ENCODE measurements at regions not wholly inside any gene's neighbourhood (a gene's known extent, or its start where the extent isn't known, plus 50 kb on each side); places are given as distances from the start of the nearest gene placed in this dataset.

- intact Hi-C loops (cut with micrococcal nuclease): no loop called here
- ATAC-seq: no peak
- no peak overlapping the region for H3K27ac Mint-ChIP-seq
- H3K4me1 Mint-ChIP-seq: no peaks in the 10 kb centered on the region
- H3K9me3 ChIP-seq (ENCODE audit: control insufficient read depth in 2 of 3, low read length in 3 of 3): no peaks in the 10 kb centered on the region
- no peaks in the 10 kb centered on the region for H3K27me3 ChIP-seq (ENCODE audit: control insufficient read depth in 2 of 2, insufficient read depth in 2 of 2, low read length in 2 of 2)
- H3K4me3 ChIP-seq (ENCODE audit: low read length): no peak overlapping the region
- no peaks in the 10 kb centered on the region for H3K36me3 ChIP-seq (ENCODE audit: control insufficient read depth in 2 of 3, insufficient read depth in 3 of 3, low read length in 3 of 3)
- H3K36me3 Mint-ChIP-seq: no peaks in the 10 kb centered on the region
- H3K9me3 Mint-ChIP-seq: peaks cover 0 to 8% (median 3%) of the 10 kb centered on the region in 11 donors
- no peak overlapping the region for H3K27ac ChIP-seq (ENCODE audit: low read depth, low read length)
- no peak for DNase-seq
- ChIA-PET POLR2A (no interaction called here), CTCF (no interaction called here)
- no peaks in the 10 kb centered on the region for H3K4me1 ChIP-seq (ENCODE audit: control insufficient read depth in 2 of 2, insufficient read depth in 2 of 2, low read length in 2 of 2)
- no peaks in the 10 kb centered on the region for H3K27me3 Mint-ChIP-seq
- no peak overlapping the region for H3K4me3 Mint-ChIP-seq
These were observed 181.3 kb upstream of the EPHA4 start for GRCh38 chr2:221753401-221753800.

DNA sequence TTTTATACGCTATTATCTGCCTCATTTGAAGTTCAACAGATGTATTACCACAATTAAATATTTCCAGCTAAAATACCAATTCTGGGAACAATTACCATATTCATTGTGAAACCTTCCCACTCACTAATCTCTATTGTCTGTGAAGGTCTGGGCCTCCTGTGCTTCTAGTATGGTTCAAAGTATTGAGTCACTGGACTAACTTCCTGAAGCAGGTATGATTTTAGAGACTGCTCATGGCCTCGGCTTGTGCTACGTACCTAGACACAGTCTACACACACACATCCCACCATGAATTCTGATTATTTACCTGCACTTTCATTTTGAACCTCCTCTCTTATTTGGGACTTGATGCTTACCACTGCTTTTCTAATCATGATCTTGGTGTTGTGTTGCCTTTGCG, 180.7 kb upstream of the EPHA4 start:
- DNase-seq (no peak), ATAC-seq (no peak)
- no peak overlapping the region for H3K4me3 Mint-ChIP-seq
- Histone ChIP-seq H3K4me3 (ENCODE audit: low read length) (no peak overlapping the region), H3K27me3 (ENCODE audit: control insufficient read depth in 2 of 2, insufficient read depth in 2 of 2, low read length in 2 of 2) (no peaks in the 10 kb centered on the region), H3K36me3 (ENCODE audit: control insufficient read depth in 2 of 3, insufficient read depth in 3 of 3, low read length in 3 of 3) (no peaks in the 10 kb centered on the region), H3K9me3 (ENCODE audit: control insufficient read depth in 2 of 3, low read length in 3 of 3) (no peaks in the 10 kb centered on the region), H3K4me1 (ENCODE audit: control insufficient read depth in 2 of 2, insufficient read depth in 2 of 2, low read length in 2 of 2) (no peaks in the 10 kb centered on the region), H3K27ac (ENCODE audit: low read depth, low read length) (no peak overlapping the region)
- intact Hi-C loops (cut with micrococcal nuclease): no loop called here
- no peaks in the 10 kb centered on the region for H3K4me1 Mint-ChIP-seq
- ChIA-PET POLR2A (no interaction called here), CTCF (no interaction called here)
- H3K27me3 Mint-ChIP-seq: no peaks in the 10 kb centered on the region
- no peaks in the 10 kb centered on the region for H3K36me3 Mint-ChIP-seq
- no peak overlapping the region for H3K27ac Mint-ChIP-seq
- peaks cover 0 to 6% (median 3%) of the 10 kb centered on the region in 11 donors for H3K9me3 Mint-ChIP-seq

GRCh38 chr2:221750316-221750715, 178.2 kb upstream of the EPHA4 start:
- ChIA-PET POLR2A (no interaction called here), CTCF (no interaction called here)
- H3K36me3 ChIP-seq (ENCODE audit: control insufficient read depth in 2 of 3, insufficient read depth in 3 of 3, low read length in 3 of 3): no peaks in the 10 kb centered on the region
- Mint-ChIP-seq H3K4me3 (no peak overlapping the region), H3K27ac (no peak overlapping the region), H3K9me3 (peaks cover 0 to 8% (median 3%) of the 10 kb centered on the region in 11 donors), H3K4me1 (no peaks in the 10 kb centered on the region), H3K36me3 (no peaks in the 10 kb centered on the region), H3K27me3 (no peaks in the 10 kb centered on the region)
- intact Hi-C loops (cut with micrococcal nuclease): no loop called here
- H3K4me1 ChIP-seq (ENCODE audit: control insufficient read depth in 2 of 2, insufficient read depth in 2 of 2, low read length in 2 of 2): no peaks in the 10 kb centered on the region
- no peak overlapping the region for H3K4me3 ChIP-seq (ENCODE audit: low read length)
- ATAC-seq: no peak
- no peaks in the 10 kb centered on the region for H3K27me3 ChIP-seq (ENCODE audit: control insufficient read depth in 2 of 2, insufficient read depth in 2 of 2, low read length in 2 of 2)
- H3K9me3 ChIP-seq (ENCODE audit: control insufficient read depth in 2 of 3, low read length in 3 of 3): no peaks in the 10 kb centered on the region
- no peak overlapping the region for H3K27ac ChIP-seq (ENCODE audit: low read depth, low read length)
- no peak for DNase-seq

- Histone ChIP-seq H3K36me3 (ENCODE audit: control insufficient read depth in 2 of 3, insufficient read depth in 3 of 3, low read length in 3 of 3) (no peaks in the 10 kb centered on the region), H3K27ac (ENCODE audit: low read depth, low read length) (no peak overlapping the region), H3K27me3 (ENCODE audit: control insufficient read depth in 2 of 2, insufficient read depth in 2 of 2, low read length in 2 of 2) (no peaks in the 10 kb centered on the region), H3K4me1 (ENCODE audit: control insufficient read depth in 2 of 2, insufficient read depth in 2 of 2, low read length in 2 of 2) (no peaks in the 10 kb centered on the region), H3K4me3 (ENCODE audit: low read length) (no peak overlapping the region), H3K9me3 (ENCODE audit: control insufficient read depth in 2 of 3, low read length in 3 of 3) (no peaks in the 10 kb centered on the region)
- Mint-ChIP-seq H3K36me3 (no peaks in the 10 kb centered on the region), H3K27ac (no peak overlapping the region), H3K4me3 (no peak overlapping the region), H3K4me1 (no peaks in the 10 kb centered on the region), H3K27me3 (no peaks in the 10 kb centered on the region), H3K9me3 (peaks cover 0 to 11% (median 3%) of the 10 kb centered on the region in 11 donors)
- intact Hi-C loops (cut with micrococcal nuclease): no loop called here
- DNase-seq: no peak
- ChIA-PET POLR2A (no interaction called here), CTCF (no interaction called here)
- ATAC-seq: no peak
These were observed 175.3 kb upstream of the EPHA4 start for GRCh38 chr2:221747289-221747972.

GRCh38 chr2:221741496-221742211, 169.6 kb upstream of the EPHA4 start:
- Mint-ChIP-seq H3K27ac (no peak overlapping the region), H3K27me3 (peaks cover 0 to 6% (median 0%) of the 10 kb centered on the region in 5 donors), H3K4me1 (no peaks in the 10 kb centered on the region), H3K36me3 (no peaks in the 10 kb centered on the region), H3K9me3 (peaks cover 0 to 14% (median 3%) of the 10 kb centered on the region in 11 donors), H3K4me3 (no peak overlapping the region)
- Histone ChIP-seq H3K9me3 (ENCODE audit: control insufficient read depth in 2 of 3, low read length in 3 of 3) (no peaks in the 10 kb centered on the region), H3K4me3 (ENCODE audit: low read length) (no peak overlapping the region), H3K36me3 (ENCODE audit: control insufficient read depth in 2 of 3, insufficient read depth in 3 of 3, low read length in 3 of 3) (no peaks in the 10 kb centered on the region), H3K27me3 (ENCODE audit: control insufficient read depth in 2 of 2, insufficient read depth in 2 of 2, low read length in 2 of 2) (no peaks in the 10 kb centered on the region), H3K27ac (ENCODE audit: low read depth, low read length) (no peak overlapping the region), H3K4me1 (ENCODE audit: control insufficient read depth in 2 of 2, insufficient read depth in 2 of 2, low read length in 2 of 2) (no peaks in the 10 kb centered on the region)
- ChIA-PET POLR2A (no interaction called here), CTCF (no interaction called here)
- ATAC-seq (no peak), DNase-seq (no peak)
- intact Hi-C loops (cut with micrococcal nuclease): no loop called here

DNA sequence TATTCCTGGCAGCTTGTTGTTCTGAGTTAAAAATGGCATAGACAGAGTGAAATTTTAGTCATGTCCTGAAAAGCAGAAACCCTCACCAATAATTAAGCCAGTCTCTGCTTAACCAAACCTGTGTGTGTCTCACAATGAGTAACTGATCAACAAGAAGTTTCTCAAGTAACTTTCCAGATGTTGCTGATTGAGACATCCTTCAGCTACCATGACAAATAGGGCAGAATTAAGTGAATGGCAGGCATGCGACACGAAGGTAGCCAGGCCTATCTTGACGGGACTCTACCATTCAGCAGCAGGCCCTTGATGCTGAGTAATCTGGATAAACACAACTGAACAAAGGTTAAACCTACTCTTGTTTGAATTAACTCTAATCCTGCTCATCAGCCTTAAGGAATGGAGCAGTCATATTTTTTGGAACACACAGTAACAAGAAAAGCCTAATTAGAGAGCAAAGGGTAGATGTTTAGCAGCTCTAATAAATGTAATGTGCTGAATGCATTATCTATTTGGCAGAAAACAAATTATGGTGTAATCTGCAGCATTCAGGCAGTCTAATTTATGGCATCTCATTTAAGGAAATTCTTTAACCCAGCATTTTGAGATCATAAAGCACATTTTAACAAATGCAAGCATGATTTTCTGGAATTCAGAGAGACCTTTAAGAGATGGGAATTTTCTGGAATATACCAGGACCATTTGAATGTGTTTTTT, 159.5 kb upstream of the EPHA4 start:
- H3K4me1 Mint-ChIP-seq: no peaks in the 10 kb centered on the region
- H3K36me3 ChIP-seq (ENCODE audit: control insufficient read depth in 2 of 3, insufficient read depth in 3 of 3, low read length in 3 of 3): no peaks in the 10 kb centered on the region
- ATAC-seq (no peak), DNase-seq (no peak)
- H3K36me3 Mint-ChIP-seq: no peaks in the 10 kb centered on the region
- H3K4me3 Mint-ChIP-seq: no peak overlapping the region
- H3K27ac ChIP-seq (ENCODE audit: low read depth, low read length): no peak overlapping the region
- peaks cover 0 to 5% (median 0%) of the 10 kb centered on the region in 11 donors for H3K9me3 Mint-ChIP-seq
- H3K27me3 Mint-ChIP-seq: no peaks in the 10 kb centered on the region
- H3K27me3 ChIP-seq (ENCODE audit: control insufficient read depth in 2 of 2, insufficient read depth in 2 of 2, low read length in 2 of 2): no peaks in the 10 kb centered on the region
- H3K27ac Mint-ChIP-seq: no peak overlapping the region
- no peaks in the 10 kb centered on the region for H3K4me1 ChIP-seq (ENCODE audit: control insufficient read depth in 2 of 2, insufficient read depth in 2 of 2, low read length in 2 of 2)
- H3K4me3 ChIP-seq (ENCODE audit: low read length): no peak overlapping the region
- CTCF ChIA-PET: no interaction called here
- no peaks in the 10 kb centered on the region for H3K9me3 ChIP-seq (ENCODE audit: control insufficient read depth in 2 of 3, low read length in 3 of 3)
- intact Hi-C loops (cut with micrococcal nuclease): no loop called here
- POLR2A ChIA-PET: no interaction called here
